Stimulated activated naive CD4-positive, alpha-beta T cell (primary cell): ENCODE measurements at regions not wholly inside any gene's neighbourhood (a gene's known extent, or its start where the extent isn't known, plus 50 kb on each side); places are given as distances from the start of the nearest gene placed in this dataset.

Source experiments
- DNase-seq, 6 experiments: peaks; one replicate each; lab custom pipeline; 2025; lab: John Stamatoyannopoulos, UW

DNA sequence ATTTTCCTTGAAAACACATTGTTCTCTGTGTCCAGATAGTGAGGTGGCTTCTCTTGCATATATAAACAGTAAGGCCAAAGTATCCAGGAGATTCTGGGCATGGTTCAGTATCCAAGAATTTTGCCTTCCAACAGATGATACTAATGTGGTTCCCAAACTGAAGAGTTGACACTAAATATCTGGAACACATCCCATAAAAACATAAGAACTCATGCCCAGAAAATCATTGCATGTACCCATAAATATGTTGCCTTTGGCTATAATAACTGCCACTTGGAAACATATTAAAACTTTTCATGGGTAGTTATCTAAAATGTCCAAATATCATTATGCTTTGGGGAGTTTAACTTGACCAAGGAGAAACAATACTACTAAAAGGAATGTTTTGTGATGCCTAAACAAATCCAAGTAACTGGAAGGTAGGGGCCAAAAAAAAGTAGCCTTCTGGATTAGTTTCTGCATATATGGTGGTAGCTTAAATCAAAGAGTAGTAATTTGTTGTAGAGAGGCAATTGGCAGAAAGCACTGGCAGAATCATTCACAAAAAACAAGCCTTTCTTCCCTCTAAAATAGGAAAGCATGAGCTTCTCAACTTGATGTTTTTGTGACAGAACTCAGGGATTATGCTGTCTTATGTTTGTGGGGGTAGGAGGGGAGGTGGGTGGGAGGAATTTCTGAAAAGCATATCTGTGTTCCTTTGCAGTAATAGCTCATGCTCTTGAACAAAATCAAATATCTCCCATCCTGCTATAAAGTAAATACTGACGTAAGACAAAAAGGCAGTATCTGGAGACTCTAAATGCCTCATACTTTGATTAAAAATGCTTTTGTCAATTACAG, 753.9 kb downstream of the TUSC7 start:
- DNase-seq = no peak

DNA sequence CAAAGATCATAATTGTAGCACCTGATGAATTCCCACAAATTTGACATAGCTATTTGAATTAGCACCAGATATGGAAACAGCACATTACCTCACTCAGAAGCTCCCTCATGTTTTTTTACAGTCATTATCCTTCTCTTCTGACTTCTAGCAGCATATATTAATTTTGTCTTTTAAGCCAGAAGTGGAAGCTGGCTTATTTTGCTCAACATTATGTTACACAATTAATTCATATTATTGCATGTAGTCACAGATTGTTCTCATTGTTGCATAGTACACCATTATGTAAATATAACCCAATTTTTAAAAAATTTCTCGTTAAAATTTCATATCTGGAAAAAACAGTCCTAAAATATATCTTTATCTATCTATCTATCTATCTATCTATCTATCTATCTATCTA, 762.3 kb downstream of the TUSC7 start:
- DNase-seq = no peak

DNA sequence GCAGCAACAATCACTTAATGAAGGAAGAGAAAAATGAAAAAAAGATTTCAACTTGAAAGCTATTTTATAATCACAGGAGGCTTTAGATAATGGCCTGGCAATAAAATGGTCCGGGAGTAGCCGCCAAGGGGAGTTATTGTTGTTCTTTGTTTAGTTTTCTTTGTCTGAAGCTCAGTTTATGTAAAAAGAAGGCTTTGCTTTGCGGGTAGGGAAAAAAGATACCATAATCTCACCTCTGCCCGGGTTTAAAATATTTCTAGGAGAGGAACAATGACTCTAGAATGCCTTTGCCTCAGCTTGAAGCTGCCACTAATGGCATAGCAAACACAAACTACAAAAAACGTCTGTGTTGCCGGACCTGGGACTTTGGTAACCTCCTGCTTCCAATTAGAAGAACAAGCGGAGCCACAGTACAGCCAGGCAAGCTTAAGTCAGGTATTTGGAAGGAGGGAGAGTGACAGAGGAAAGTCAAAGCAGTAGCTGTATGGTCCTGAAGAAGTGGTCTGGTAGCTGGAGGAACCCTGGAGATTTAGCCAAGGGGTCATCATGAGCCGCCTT, 764.5 kb downstream of the TUSC7 start:
- no peak for DNase-seq

DNA sequence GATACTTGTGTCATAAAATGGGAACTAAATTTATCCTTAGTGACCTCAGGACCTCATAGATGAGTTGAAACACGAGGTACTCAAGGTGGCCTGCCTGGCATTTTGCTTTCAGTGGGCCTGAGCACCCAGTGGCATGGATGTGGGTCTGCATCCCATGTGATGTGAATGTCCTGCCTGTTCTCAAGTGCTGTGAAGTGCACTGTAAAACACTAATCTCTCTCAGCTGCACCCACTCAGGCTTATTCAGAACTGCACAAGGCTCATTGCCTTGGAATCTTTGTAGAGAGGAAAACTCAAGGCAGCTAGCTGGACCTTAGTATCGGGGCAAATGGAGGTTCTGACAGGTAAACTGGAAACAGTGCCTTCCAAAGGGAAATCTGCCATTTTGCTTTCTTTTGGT, 767.0 kb downstream of the TUSC7 start:
- DNase-seq = no peak

- DNase-seq = no peak
These were observed 767.7 kb downstream of the TUSC7 start for GRCh38 chr3:117477214-117477755.

DNA sequence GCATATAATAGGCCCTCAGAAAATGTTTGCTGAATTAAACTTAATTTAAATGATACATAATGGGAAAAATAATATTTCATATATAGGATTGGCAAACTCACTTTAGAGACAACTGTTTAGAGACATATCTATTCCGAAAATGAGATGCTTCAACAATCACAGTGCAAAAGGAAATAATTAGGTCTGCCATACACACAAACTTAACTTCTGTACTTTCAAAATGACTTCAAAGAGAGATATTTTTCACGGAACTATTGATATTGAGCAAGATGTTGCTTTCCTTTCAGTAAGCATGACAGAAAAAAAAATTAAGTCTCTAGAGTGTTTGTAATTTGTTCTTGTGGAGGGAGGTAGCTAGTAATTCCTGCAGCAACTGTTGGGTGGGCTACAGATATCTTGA, 769.5 kb downstream of the TUSC7 start:
- DNase-seq = no peak

DNA sequence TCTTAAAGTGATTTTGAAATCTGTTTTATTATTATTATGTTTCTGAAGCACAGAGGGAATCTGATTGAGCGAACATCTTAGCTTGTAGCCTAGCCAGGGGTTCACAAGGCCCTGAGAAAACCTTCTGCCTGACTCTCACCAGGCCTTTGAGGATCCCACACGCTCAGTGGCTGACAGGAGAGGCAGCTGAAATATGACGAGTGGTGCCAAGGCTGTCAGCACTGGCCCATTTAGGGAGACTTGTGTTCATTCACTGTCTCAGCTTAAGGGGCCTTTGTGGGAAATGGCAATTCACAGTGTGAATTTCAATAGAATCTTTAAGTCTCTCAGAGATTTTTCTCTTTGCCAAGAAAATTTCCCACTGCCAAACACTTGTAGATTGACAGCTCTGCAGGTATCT, 770.9 kb downstream of the TUSC7 start:
- DNase-seq = no peak

DNA sequence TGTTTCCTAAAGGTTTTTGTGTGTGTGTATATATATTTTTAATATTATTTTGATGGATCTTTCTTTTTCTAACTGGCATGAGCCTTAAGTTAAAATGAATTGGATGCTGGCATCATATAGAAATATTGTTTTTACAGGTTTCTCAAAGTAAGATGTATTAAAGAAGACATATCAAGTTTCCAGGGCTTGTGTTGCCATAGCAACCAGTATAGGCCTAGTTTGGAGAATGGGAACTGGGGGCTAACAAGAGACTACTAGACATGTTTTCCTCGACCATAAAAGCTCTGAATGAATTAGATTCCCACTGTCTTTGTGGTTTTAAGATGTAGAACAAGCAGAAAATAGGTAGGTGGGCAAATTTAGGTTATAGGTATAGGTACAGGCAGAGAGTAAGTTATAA, 771.4 kb downstream of the TUSC7 start:
- DNase-seq = no peak

GRCh38 chr3:117483839-117484238, 774.3 kb downstream of the TUSC7 start:
- DNase-seq = no peak

- DNase-seq = no peak
These were observed 776.3 kb downstream of the TUSC7 start for GRCh38 chr3:117485841-117486240.

DNA sequence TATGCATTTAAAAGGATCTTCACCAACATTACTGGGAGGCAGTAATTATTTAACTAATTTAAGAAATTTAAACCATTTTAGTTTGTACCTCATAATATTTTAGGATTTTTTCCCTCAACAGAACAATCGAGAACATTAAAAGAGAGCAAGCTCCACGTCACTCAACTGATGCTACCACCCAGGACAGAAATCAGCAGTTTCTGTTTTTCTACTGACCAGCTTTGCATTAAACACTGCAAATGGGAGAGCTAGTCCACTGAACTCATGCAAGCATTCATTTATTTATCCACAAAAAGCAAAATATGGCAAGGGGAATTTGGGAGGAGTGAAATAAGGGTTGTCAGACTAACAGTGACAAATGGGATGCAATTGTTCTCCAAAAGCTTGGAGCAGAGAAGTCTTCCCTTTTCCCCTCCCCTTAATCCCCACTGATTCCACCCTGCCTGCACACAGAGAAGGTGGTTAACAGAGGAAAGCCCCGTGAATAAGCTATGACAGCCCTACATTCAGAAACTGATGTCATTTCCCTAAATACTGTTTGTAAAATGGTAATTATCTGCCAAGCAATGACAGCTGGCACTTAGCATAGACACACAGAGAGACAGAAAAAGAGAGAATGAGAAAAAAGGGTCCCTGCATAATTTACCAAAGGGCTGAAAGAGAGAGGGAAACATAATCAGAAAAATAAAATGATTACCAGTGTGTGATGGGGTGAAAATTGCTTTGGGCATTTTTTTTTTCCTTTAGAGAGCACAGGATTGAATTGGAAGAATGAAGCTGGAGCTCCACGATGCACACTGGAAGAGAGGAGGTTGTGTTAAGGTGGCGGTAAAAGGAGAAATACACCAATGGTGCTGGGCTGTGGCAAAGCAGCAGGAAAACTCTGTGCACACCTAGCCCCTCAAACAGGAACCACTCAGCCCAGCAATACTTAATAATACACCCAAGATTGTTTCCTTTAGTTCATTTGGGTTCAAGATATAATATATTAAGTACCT, 777.4 kb downstream of the TUSC7 start:
- DNase-seq = no peak

DNA sequence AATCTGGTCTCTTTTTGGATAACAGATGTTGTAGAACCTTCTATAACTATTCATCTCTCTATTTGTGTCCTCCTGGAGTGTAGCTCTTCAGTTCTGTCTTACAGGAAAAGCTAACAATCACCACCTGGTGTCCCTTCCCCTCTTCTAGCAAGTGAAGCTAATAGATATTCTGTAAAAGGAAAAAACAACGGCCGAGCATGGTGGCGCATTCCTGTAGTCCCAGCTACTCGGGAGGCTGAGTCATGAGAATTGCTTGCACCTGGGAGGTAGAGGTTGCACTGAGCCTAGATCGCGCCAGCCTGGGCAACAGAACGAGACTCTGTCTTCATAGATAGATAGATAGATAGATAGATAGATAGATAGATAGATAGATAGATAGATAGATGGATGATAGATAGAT, 779.4 kb downstream of the TUSC7 start:
- no peak for DNase-seq

DNA sequence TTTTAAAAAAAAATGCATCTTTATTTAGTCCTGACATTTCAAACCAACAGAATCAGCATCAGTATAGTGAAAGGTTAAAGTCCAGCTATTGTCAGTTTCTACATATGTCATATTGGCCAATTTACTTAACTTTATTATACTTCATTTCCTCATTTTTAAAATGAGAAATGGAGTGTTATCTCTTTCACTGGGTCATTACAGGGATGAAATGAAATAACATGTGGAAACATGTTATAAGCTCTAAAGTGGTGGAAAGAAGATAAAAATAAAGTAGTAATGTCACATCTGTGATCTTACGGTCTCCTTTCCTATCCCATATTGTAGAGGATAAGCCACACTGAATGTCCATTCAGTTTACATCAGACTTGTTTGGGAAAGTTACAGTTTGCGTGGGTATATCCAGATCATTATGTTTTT, 780.1 kb downstream of the TUSC7 start:
- DNase-seq = no peak

- no peak for DNase-seq
These were observed 781.1 kb downstream of the TUSC7 start for GRCh38 chr3:117490716-117491115.

DNA sequence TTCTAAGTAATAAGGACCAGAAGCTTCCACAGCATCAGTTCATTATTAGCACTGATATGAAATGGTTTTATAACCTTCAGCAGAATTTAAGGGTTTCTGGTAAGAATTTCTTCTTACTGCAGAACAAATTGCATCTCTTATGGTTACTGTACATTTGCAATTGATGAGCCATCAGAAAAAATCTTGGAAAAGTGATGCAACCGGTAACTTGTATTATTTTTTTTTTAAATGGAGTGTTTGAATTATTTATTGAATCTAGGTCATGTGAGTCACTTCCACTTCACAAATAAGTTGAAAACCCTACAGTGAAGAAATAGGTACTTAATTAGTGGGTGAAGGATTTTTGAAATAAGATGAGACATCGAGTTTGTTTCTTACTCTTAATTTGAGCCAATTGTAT, 786.0 kb downstream of the TUSC7 start:
- DNase-seq = no peak

DNA sequence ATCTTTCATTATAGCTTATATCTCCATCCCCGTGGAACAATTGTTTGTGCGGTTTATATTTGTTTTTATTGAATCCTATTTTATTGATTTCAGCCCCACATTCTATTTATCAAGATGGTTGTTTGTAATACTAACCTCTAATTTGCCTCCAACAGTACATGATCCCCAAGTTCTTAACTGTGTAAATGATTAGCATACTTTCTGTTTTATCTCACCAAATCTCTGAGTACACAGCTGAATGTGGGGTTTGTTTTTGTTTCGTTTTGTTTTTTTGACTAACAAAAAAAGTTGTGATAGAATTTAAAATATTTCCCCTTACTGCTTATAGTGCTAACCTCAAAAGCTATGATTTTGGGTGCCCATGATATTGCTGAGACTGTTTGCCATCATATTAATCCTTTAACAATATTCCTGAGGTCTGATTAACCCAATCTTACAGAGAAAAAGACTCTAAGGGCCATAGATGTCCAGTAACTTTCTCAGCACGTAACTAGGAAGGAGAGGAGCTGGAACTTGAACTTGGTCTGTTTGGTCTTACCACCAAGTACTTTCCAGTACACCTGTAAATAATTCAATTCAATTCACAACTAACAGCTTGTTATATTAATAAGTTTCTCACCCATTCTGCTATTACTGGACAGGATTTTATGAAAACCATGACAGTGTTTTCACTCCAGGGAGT, 789.8 kb downstream of the TUSC7 start:
- no peak for DNase-seq

DNA sequence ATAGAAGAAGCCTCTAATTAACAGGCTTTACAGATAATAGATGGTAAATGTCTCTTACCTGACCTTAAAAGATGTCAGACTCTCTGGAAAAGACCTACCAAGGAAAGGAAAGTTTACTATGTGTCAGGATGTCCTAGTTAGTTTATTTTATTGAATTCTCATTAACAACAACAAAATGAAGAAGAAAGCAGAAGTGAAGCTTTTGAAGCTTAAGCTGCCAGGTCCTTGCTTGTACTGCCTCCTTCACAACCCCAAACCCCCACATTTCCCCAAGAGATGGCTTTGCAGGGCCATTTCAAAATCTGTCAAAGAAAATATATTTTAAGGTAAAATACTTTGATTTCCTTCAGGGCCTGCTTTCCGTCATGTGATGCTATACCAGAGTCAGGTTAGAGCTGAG, 798.4 kb downstream of the TUSC7 start:
- DNase-seq = no peak

- no peak for DNase-seq
These were observed 800.3 kb downstream of the TUSC7 start for GRCh38 chr3:117509858-117510257.

DNA sequence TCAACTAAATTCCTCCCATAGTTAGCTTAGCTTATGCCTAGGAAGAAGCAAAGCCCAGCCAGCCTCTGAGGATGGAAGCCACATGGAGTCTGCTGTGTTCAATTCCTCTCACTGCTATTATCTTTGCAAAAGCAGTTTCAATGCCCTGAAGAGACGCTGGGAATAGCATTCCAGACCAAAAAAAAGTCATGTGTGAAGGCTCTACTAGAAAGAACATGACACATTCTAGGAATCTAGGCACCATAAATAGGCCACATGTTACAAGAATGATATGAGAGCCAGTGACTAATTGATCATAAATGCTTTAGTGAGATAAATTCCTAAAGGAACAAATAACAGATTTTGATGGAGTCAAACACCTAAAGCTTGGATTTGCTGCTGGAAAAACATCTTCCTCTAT, 800.8 kb downstream of the TUSC7 start:
- DNase-seq = no peak

GRCh38 chr3:117512975-117513374, 803.4 kb downstream of the TUSC7 start:
- DNase-seq = no peak

DNA sequence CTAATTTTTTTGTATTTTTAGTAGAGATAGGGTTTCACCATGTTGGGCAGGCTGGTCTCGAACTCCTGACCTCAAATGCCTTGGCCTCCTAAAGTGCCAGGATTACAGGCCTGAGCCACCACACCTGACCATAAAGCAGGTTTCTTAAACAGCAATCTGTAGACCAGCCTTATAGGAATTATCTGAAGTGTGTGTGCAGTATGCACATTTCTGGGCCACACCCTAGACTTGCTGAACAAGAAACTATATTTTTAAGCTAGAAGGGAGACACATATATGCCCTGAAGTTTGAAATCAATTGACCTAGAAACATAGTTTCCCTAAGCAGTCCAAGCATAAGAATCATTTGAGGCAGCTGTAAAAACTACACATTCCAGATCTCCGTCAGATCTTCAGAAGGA, 805.7 kb downstream of the TUSC7 start:
- DNase-seq = no peak

DNA sequence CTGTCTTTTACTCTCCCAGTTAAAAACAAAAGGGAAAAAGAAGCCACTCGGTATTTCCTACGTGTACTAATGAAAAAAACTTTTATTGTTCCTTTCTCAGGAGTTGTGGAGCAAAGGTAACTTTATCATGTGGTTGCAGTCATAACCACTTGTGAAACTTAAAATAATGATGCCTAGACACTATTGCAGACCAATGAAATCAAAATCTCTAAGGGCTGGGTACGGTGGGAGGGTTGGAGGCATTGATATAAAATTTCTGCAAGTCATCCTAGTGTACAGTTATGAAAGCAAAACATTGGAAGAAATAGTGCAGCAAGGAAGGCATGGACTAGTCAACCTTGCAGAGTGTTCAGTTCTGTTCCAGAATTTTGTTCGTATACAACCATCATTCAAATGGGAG, 808.8 kb downstream of the TUSC7 start:
- no peak for DNase-seq
